H1 (cell line): ENCODE measurements at regions not wholly inside any gene's neighbourhood (a gene's known extent, or its start where the extent isn't known, plus 50 kb on each side); places are given as distances from the start of the nearest gene placed in this dataset.

Source experiments
- CTCF ChIA-PET: fragments of 300-600 bp; sonication (Branson Sonifier 250); formaldehyde crosslinking; loops from one replicate; lab custom pipeline; 2021; ENCODE audit not compliant: partially characterized antibody; lab: Charles Lee
- POLR2A ChIA-PET: fragments of 300-600 bp; sonication (Branson Sonifier 250); formaldehyde crosslinking; loops from one replicate; lab custom pipeline; 2021; ENCODE audit warnings: inconsistent platforms; ENCODE audit not compliant: partially characterized antibody; lab: Charles Lee
- DNase-seq, 2 experiments: peaks; one replicate each; pipeline versions ENCODE4 v3.0.0 to v3.0.0-alpha.2; 2010 to 2022; ENCODE audit warnings: low spot score in 2 of 2, low read depth in 1 of 2, mixed read lengths in 1 of 2
- FAIRE-seq: peaks from 2 replicates; lab custom pipeline; 2011; peaks lifted over from hg19 to GRCh38; lab: Jason Lieb, UNC
- H2AFZ ChIP-seq: 2 replicates; pipeline ENCODE4 v1.8.1; 2012; ENCODE audit warnings: low read length, inconsistent platforms
- H2AK5ac ChIP-seq: 2 replicates; pipeline ENCODE4 v1.6.1; 2013; ENCODE audit warnings: low read depth, low read length
- H2BK120ac ChIP-seq: replicated peaks from 2 replicates; pipeline ENCODE3; 2013; ENCODE audit warnings: low read depth, low read length, inconsistent platforms
- H2BK12ac ChIP-seq: 2 replicates; pipeline ENCODE4 v1.6.1; 2013; ENCODE audit warnings: low read depth, low read length
- H2BK15ac ChIP-seq: 2 replicates; pipeline ENCODE4 v1.6.1; 2013; ENCODE audit warnings: low read length
- H2BK20ac ChIP-seq: 2 replicates; pipeline ENCODE4 v1.6.1; 2013; ENCODE audit warnings: low read length
- H2BK5ac ChIP-seq: 2 replicates; pipeline ENCODE4 v1.6.1; 2013; ENCODE audit warnings: low read depth, low read length
- H3K14ac ChIP-seq: 2 replicates; pipeline ENCODE4 v1.6.1; 2013; ENCODE audit warnings: inconsistent platforms; ENCODE audit not compliant: insufficient read length
- H3K18ac ChIP-seq: 2 replicates; pipeline ENCODE4 v1.6.1; 2013; ENCODE audit warnings: low read length; ENCODE audit errors: extremely low read depth
- H3K23ac ChIP-seq: 2 replicates; pipeline ENCODE4 v1.6.1; 2013; ENCODE audit warnings: inconsistent platforms; ENCODE audit not compliant: insufficient read length
- H3K23me2 ChIP-seq: 2 replicates; pipeline ENCODE4 v1.6.1; 2013; ENCODE audit warnings: low read depth, low read length
- H3K27ac ChIP-seq: 2 replicates; pipeline ENCODE4 v1.6.1; 2011; ENCODE audit warnings: low read depth, low read length, inconsistent platforms
- H3K27me3 ChIP-seq, 4 experiments: replicated peaks in 1 of 4; 1 replicate in 1 of 4; 2 replicates in 3 of 4; pipeline versions ENCODE4 v1.6.1 to v1.8.1; 2011 to 2013; ENCODE audit warnings: low read length in 3 of 4, mild to moderate bottlenecking in 3 of 4, inconsistent platforms in 2 of 4, mixed read lengths in 2 of 4, moderate library complexity in 1 of 4; ENCODE audit not compliant: control insufficient read depth in 3 of 4, insufficient read depth in 3 of 4; ENCODE audit errors: extremely low read depth in 1 of 4
- H3K36me3 ChIP-seq, 4 experiments: 2 replicates each; pipeline versions ENCODE4 v1.6.1 to v1.8.1; 2011 to 2013; ENCODE audit warnings: mild to moderate bottlenecking in 4 of 4, low read length in 3 of 4, moderate library complexity in 2 of 4, control low read depth in 1 of 4, inconsistent platforms in 1 of 4; ENCODE audit not compliant: insufficient read depth in 4 of 4, control insufficient read depth in 2 of 4
- H3K4ac ChIP-seq: replicated peaks from 2 replicates; pipeline ENCODE3; 2013; ENCODE audit warnings: low read length, low read depth, mixed read lengths, inconsistent platforms; ENCODE audit not compliant: insufficient read length
- H3K4me1 ChIP-seq, 4 experiments: replicated peaks in 1 of 4; 1 replicate in 1 of 4; 2 replicates in 3 of 4; pipeline versions ENCODE4 v1.6.1 to v1.8.1; 2011 to 2013; ENCODE audit warnings: low read length in 3 of 4, inconsistent platforms in 2 of 4, mixed read lengths in 1 of 4; ENCODE audit not compliant: insufficient read depth in 4 of 4, control insufficient read depth in 3 of 4
- H3K4me2 ChIP-seq, 2 experiments: 2 replicates each; pipeline versions ENCODE4 v1.6.1 to v1.8.1; 2011 to 2013; ENCODE audit warnings: low read depth in 2 of 2, low read length in 2 of 2, control low read depth in 1 of 2, inconsistent platforms in 1 of 2, mild to moderate bottlenecking in 1 of 2; ENCODE audit not compliant: insufficient read depth in 1 of 2
- H3K4me3 ChIP-seq, 4 experiments: fragments of 200-600, 300-600 bp in 1 of 4; sonication (generic), shearing (Covaris generic), sonication (Bioruptor Twin) in 1 of 4; 2 replicates each; pipeline versions ENCODE4 v1.5.1 to v1.8.1; 2011 to 2016; ENCODE audit warnings: low read length in 4 of 4, low read depth in 3 of 4, control low read depth in 2 of 4, inconsistent platforms in 2 of 4, mild to moderate bottlenecking in 2 of 4, mixed read lengths in 1 of 4, moderate library complexity in 1 of 4; ENCODE audit not compliant: insufficient read depth in 2 of 4; ENCODE audit errors: extremely low read depth in 1 of 4
- H3K56ac ChIP-seq: replicated peaks from 2 replicates; pipeline ENCODE3; 2013; ENCODE audit warnings: low read depth, mild to moderate bottlenecking, mixed read lengths, low read length, inconsistent platforms; ENCODE audit not compliant: insufficient read length
- H3K79me1 ChIP-seq: 2 replicates; pipeline ENCODE4 v1.6.1; 2013; ENCODE audit warnings: low read depth, low read length, control low read depth
- H3K79me2 ChIP-seq, 2 experiments: 2 replicates each; pipeline versions ENCODE4 v1.6.1 to v1.8.1; 2012 to 2013; ENCODE audit warnings: low read length in 2 of 2, mild to moderate bottlenecking in 2 of 2, inconsistent platforms in 1 of 2; ENCODE audit not compliant: insufficient read depth in 2 of 2, control insufficient read depth in 1 of 2
- H3K9ac ChIP-seq, 4 experiments: replicated peaks in 1 of 4; 1 replicate in 1 of 4; 2 replicates in 3 of 4; pipeline versions ENCODE4 v1.6.1 to v1.8.1; 2011 to 2013; ENCODE audit warnings: low read depth in 3 of 4, low read length in 3 of 4, control low read depth in 2 of 4, mild to moderate bottlenecking in 2 of 4, moderate library complexity in 2 of 4, inconsistent platforms in 1 of 4; ENCODE audit errors: extremely low read depth in 1 of 4
- H3K9me3 ChIP-seq, 2 experiments: 2 replicates each; pipeline versions ENCODE4 v1.6.1 to v1.8.1; 2012 to 2013; ENCODE audit warnings: mild to moderate bottlenecking in 2 of 2, moderate library complexity in 2 of 2, control low read depth in 1 of 2, inconsistent platforms in 1 of 2, low read depth in 1 of 2, low read length in 1 of 2, mixed read lengths in 1 of 2; ENCODE audit not compliant: insufficient read depth in 2 of 2
- H4K20me1 ChIP-seq, 2 experiments: replicated peaks in 1 of 2; 2 replicates each; pipeline versions ENCODE3 to v1.8.1; 2011 to 2013; ENCODE audit warnings: inconsistent platforms in 2 of 2, low read length in 2 of 2, mild to moderate bottlenecking in 1 of 2; ENCODE audit not compliant: insufficient read depth in 2 of 2, control insufficient read depth in 1 of 2
- H4K5ac ChIP-seq: 2 replicates; pipeline ENCODE4 v1.6.1; 2013; ENCODE audit warnings: low read length, low read depth, mixed read lengths, inconsistent platforms; ENCODE audit not compliant: insufficient read length
- H4K8ac ChIP-seq: 2 replicates; pipeline ENCODE4 v1.8.0; 2013; ENCODE audit warnings: mild to moderate bottlenecking, moderate library complexity, low read length, inconsistent platforms; ENCODE audit not compliant: insufficient read depth; ENCODE audit errors: extremely low read depth
- H4K91ac ChIP-seq: replicated peaks from 2 replicates; pipeline ENCODE3; 2013; ENCODE audit warnings: low read length, mixed read lengths, inconsistent platforms; ENCODE audit not compliant: insufficient read length
- ATF3 ChIP-seq: IDR thresholded peaks from 2 replicates; pipeline ENCODE4 v1.6.1; 2011; ENCODE audit warnings: low read depth, mild to moderate bottlenecking, low read length; ENCODE audit not compliant: insufficient read depth
- BACH1 ChIP-seq: IDR thresholded peaks from 2 replicates; pipeline ENCODE4 v1.6.1; 2012; ENCODE audit warnings: low read length, improper control_type of control experiment
- CHD1 ChIP-seq: IDR thresholded peaks from 2 replicates; pipeline ENCODE4 v1.6.1; 2012; ENCODE audit warnings: low read depth, low read length, improper control_type of control experiment
- NRF1 ChIP-seq: IDR thresholded peaks from 2 replicates; pipeline ENCODE4 v1.6.1; 2011; ENCODE audit warnings: mild to moderate bottlenecking, low read depth, low read length, improper control_type of control experiment
- POLR2A ChIP-seq, 2 experiments: IDR thresholded peaks; 1 replicate in 1 of 2; 2 replicates in 1 of 2; pipeline ENCODE4 v1.6.1; 2011; ENCODE audit warnings: low read depth in 2 of 2, low read length in 2 of 2, mild to moderate bottlenecking in 2 of 2; ENCODE audit errors: control extremely low read depth in 1 of 2
- RFX5 ChIP-seq: IDR thresholded peaks from 2 replicates; pipeline ENCODE4 v1.6.1; 2011; ENCODE audit warnings: low read depth, low read length, improper control_type of control experiment, borderline replicate concordance
- SIN3A ChIP-seq, 2 experiments: IDR thresholded peaks in 1 of 2; conservative IDR thresholded peaks in 1 of 2; 2 replicates each; pipeline ENCODE4 v1.6.1; 2011 to 2012; ENCODE audit warnings: low read length in 2 of 2, improper control_type of control experiment in 1 of 2, low read depth in 1 of 2, mild to moderate bottlenecking in 1 of 2
- SIX5 ChIP-seq: IDR thresholded peaks from 2 replicates; pipeline ENCODE4 v1.6.1; 2011; ENCODE audit warnings: mild to moderate bottlenecking, low read depth, low read length
- TCF12 ChIP-seq: IDR thresholded peaks from 2 replicates; pipeline ENCODE4 v1.6.1; 2011; ENCODE audit warnings: low read depth, mild to moderate bottlenecking, low read length
- WGBS, 2 experiments: shearing (Covaris generic) in 1 of 2; methylation state at CpG; one replicate each; pipeline versions ENCODE4 v1.1.6 to v1.1.7; 2013 to 2015; ENCODE audit warnings: low lambda C conversion rate in 2 of 2, mixed read lengths in 2 of 2, inconsistent platforms in 1 of 2, low coverage in 1 of 2, missing lambda C conversion rate in 1 of 2; ENCODE audit not compliant: insufficient replicate concordance in 2 of 2, insufficient coverage in 1 of 2, insufficient read length in 1 of 2; ENCODE audit errors: extremely low coverage in 1 of 2, missing lambda C conversion rate in 1 of 2; 5-methylcytosine and 5-hydroxymethylcytosine counted together

- Histone ChIP-seq H2AFZ (no peak overlapping the region), H3K9me3 (no peaks in the 10 kb centered on the region), H3K14ac (no peak overlapping the region), H4K20me1 (peaks cover 0 to 1% of the 10 kb centered on the region in 2 experiments), H3K18ac (no peak overlapping the region), H3K79me1 (no peaks in the 10 kb centered on the region), H3K27me3 (no peaks in the 10 kb centered on the region; a peak in 1 of 7 replicates), H2BK15ac (no peak overlapping the region), H4K8ac (no peak overlapping the region), H3K79me2 (no peaks in the 10 kb centered on the region), H3K23me2 (no peaks in the 10 kb centered on the region), H2BK12ac (no peak overlapping the region), H3K27ac (no peak overlapping the region), H3K4me2 (no peak overlapping the region), H2BK120ac (no peak overlapping the region), H2BK5ac (no peak overlapping the region), H3K23ac (no peak overlapping the region), H3K36me3 (no peaks in the 10 kb centered on the region), H3K4me1 (no peaks in the 10 kb centered on the region), H4K5ac (no peak overlapping the region), H3K56ac (no peak overlapping the region), H2AK5ac (no peak overlapping the region), H3K9ac (no peak overlapping the region), H2BK20ac (no peak overlapping the region), H3K4ac (no peak overlapping the region), H3K4me3 (no peak overlapping the region), H4K91ac (no peak overlapping the region)
- TF ChIP-seq BACH1: no peak
- no peak for TF ChIP-seq ATF3
- TF ChIP-seq CHD1: no peak
- no peak for TF ChIP-seq RFX5
- no peak for TF ChIP-seq POLR2A (IDR thresholded peaks at IDR 0.05; ENCODE audit: control extremely low read depth in 1 of 2, low read depth in 2 of 2, low read length in 2 of 2)
- no peak for TF ChIP-seq SIX5
- TF ChIP-seq SIN3A (conservative IDR thresholded peaks at IDR 0.05 in 1 of 2, IDR thresholded peaks at IDR 0.05 in 1 of 2; ENCODE audit: low read depth in 1 of 2, low read length in 2 of 2): no peak
- TF ChIP-seq NRF1: no peak
- TF ChIP-seq TCF12: no peak
- ChIA-PET CTCF (interaction anchor here (1.0 kb wide), 1 partner anchor 79 kb away, joined by 6 read pairs; no protein-coding TSS in a partner anchor), POLR2A (no interaction called here)
- WGBS, 2 experiments: 89% methylated on average over 2 of the region's 2 CpGs; no CpG with 5 or more reads in 1 of the 2 experiments
- DNase-seq: no peak
- no peak for FAIRE-seq
Measured at GRCh38 chr15:61755467-61755866, 304.8 kb downstream of the VPS13C start.
